GM23338 (cell line): ENCODE measurements at regions not wholly inside any gene's neighbourhood (a gene's known extent, or its start where the extent isn't known, plus 50 kb on each side); places are given as distances from the start of the nearest gene placed in this dataset.

Experiments used
- CREB1 ChIP-seq: fragments of 250-450 bp; sonication (Bioruptor Pico); IDR thresholded peaks from 2 replicates; pipeline ENCODE4 v1.5.0; 2020; ENCODE audit warnings: low read depth, mild to moderate bottlenecking, moderate library complexity
- EZH2 ChIP-seq: fragments of 200-600 bp; sonication (generic); IDR thresholded peaks from one replicate; pipeline ENCODE4 v1.8.0; 2017; ENCODE audit warnings: antibody characterized with exemption, mild to moderate bottlenecking, low read depth; ENCODE audit not compliant: unreplicated experiment
- EZH2phosphoT487 ChIP-seq: fragments of 200-600 bp; sonication (generic); IDR thresholded peaks from one replicate; pipeline ENCODE4 v1.8.1; 2018; ENCODE audit warnings: antibody characterized with exemption; ENCODE audit not compliant: unreplicated experiment
- NANOG ChIP-seq: IDR thresholded peaks from 2 replicates; pipeline ENCODE4 v1.6.1; 2016; ENCODE audit warnings: antibody characterized with exemption, borderline replicate concordance
- POLR2AphosphoS5 ChIP-seq: IDR thresholded peaks from 2 replicates; pipeline ENCODE4 v1.6.1; 2016; ENCODE audit warnings: antibody characterized with exemption, low read depth
- ZNF114 ChIP-seq: fragments of 250-450 bp; sonication (Bioruptor Pico); IDR thresholded peaks from 2 replicates; pipeline ENCODE4 v1.5.0; 2020; ENCODE audit warnings: mild to moderate bottlenecking, moderate library complexity
- ZNF331 ChIP-seq: fragments of 250-450 bp; sonication (Bioruptor Pico); IDR thresholded peaks from 2 replicates; pipeline ENCODE4 v1.5.0; 2020; ENCODE audit warnings: low read depth, mild to moderate bottlenecking, moderate library complexity
- TF ChIP-seq, protein P1 (sequence below), 2 experiments: fragments of 200-600 bp in 1 of 2; sonication (generic) in 1 of 2; conservative IDR thresholded peaks; 2 replicates each; pipeline versions ENCODE4 v1.5.1 to v1.6.1; 2016 to 2017; ENCODE audit warnings: antibody characterized with exemption in 2 of 2, low read depth in 2 of 2, mild to moderate bottlenecking in 2 of 2, moderate library complexity in 1 of 2
- TF ChIP-seq, protein P2 (sequence below): IDR thresholded peaks from one replicate; pipeline ENCODE4 v1.6.1; 2018; ENCODE audit warnings: antibody characterized with exemption; ENCODE audit not compliant: unreplicated experiment
- TF ChIP-seq, protein P3 (sequence below): IDR thresholded peaks from 2 replicates; pipeline ENCODE4 v1.6.1; 2016; ENCODE audit warnings: antibody characterized with exemption
- TF ChIP-seq, protein P4 (sequence below): fragments of 250-450 bp; sonication (Bioruptor Pico); IDR thresholded peaks from 2 replicates; pipeline ENCODE4 v1.5.0; 2020; ENCODE audit warnings: mild to moderate bottlenecking, moderate library complexity

- TF ChIP-seq, protein P1, sequence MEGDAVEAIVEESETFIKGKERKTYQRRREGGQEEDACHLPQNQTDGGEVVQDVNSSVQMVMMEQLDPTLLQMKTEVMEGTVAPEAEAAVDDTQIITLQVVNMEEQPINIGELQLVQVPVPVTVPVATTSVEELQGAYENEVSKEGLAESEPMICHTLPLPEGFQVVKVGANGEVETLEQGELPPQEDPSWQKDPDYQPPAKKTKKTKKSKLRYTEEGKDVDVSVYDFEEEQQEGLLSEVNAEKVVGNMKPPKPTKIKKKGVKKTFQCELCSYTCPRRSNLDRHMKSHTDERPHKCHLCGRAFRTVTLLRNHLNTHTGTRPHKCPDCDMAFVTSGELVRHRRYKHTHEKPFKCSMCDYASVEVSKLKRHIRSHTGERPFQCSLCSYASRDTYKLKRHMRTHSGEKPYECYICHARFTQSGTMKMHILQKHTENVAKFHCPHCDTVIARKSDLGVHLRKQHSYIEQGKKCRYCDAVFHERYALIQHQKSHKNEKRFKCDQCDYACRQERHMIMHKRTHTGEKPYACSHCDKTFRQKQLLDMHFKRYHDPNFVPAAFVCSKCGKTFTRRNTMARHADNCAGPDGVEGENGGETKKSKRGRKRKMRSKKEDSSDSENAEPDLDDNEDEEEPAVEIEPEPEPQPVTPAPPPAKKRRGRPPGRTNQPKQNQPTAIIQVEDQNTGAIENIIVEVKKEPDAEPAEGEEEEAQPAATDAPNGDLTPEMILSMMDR (conservative IDR thresholded peaks at IDR 0.05; ENCODE audit: low read depth in 2 of 2), result no peak
- TF ChIP-seq EZH2phosphoT487 (no peak), POLR2AphosphoS5 (no peak), EZH2 (no peak), NANOG (no peak), CREB1 (CRISPR knock-in tag) (no peak), ZNF331 (no peak), ZNF114 (no peak)
- TF ChIP-seq, protein P2, sequence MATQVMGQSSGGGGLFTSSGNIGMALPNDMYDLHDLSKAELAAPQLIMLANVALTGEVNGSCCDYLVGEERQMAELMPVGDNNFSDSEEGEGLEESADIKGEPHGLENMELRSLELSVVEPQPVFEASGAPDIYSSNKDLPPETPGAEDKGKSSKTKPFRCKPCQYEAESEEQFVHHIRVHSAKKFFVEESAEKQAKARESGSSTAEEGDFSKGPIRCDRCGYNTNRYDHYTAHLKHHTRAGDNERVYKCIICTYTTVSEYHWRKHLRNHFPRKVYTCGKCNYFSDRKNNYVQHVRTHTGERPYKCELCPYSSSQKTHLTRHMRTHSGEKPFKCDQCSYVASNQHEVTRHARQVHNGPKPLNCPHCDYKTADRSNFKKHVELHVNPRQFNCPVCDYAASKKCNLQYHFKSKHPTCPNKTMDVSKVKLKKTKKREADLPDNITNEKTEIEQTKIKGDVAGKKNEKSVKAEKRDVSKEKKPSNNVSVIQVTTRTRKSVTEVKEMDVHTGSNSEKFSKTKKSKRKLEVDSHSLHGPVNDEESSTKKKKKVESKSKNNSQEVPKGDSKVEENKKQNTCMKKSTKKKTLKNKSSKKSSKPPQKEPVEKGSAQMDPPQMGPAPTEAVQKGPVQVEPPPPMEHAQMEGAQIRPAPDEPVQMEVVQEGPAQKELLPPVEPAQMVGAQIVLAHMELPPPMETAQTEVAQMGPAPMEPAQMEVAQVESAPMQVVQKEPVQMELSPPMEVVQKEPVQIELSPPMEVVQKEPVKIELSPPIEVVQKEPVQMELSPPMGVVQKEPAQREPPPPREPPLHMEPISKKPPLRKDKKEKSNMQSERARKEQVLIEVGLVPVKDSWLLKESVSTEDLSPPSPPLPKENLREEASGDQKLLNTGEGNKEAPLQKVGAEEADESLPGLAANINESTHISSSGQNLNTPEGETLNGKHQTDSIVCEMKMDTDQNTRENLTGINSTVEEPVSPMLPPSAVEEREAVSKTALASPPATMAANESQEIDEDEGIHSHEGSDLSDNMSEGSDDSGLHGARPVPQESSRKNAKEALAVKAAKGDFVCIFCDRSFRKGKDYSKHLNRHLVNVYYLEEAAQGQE, result no peak
- TF ChIP-seq, protein P3, sequence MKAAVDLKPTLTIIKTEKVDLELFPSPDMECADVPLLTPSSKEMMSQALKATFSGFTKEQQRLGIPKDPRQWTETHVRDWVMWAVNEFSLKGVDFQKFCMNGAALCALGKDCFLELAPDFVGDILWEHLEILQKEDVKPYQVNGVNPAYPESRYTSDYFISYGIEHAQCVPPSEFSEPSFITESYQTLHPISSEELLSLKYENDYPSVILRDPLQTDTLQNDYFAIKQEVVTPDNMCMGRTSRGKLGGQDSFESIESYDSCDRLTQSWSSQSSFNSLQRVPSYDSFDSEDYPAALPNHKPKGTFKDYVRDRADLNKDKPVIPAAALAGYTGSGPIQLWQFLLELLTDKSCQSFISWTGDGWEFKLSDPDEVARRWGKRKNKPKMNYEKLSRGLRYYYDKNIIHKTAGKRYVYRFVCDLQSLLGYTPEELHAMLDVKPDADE, result no peak
- TF ChIP-seq, protein P4, sequence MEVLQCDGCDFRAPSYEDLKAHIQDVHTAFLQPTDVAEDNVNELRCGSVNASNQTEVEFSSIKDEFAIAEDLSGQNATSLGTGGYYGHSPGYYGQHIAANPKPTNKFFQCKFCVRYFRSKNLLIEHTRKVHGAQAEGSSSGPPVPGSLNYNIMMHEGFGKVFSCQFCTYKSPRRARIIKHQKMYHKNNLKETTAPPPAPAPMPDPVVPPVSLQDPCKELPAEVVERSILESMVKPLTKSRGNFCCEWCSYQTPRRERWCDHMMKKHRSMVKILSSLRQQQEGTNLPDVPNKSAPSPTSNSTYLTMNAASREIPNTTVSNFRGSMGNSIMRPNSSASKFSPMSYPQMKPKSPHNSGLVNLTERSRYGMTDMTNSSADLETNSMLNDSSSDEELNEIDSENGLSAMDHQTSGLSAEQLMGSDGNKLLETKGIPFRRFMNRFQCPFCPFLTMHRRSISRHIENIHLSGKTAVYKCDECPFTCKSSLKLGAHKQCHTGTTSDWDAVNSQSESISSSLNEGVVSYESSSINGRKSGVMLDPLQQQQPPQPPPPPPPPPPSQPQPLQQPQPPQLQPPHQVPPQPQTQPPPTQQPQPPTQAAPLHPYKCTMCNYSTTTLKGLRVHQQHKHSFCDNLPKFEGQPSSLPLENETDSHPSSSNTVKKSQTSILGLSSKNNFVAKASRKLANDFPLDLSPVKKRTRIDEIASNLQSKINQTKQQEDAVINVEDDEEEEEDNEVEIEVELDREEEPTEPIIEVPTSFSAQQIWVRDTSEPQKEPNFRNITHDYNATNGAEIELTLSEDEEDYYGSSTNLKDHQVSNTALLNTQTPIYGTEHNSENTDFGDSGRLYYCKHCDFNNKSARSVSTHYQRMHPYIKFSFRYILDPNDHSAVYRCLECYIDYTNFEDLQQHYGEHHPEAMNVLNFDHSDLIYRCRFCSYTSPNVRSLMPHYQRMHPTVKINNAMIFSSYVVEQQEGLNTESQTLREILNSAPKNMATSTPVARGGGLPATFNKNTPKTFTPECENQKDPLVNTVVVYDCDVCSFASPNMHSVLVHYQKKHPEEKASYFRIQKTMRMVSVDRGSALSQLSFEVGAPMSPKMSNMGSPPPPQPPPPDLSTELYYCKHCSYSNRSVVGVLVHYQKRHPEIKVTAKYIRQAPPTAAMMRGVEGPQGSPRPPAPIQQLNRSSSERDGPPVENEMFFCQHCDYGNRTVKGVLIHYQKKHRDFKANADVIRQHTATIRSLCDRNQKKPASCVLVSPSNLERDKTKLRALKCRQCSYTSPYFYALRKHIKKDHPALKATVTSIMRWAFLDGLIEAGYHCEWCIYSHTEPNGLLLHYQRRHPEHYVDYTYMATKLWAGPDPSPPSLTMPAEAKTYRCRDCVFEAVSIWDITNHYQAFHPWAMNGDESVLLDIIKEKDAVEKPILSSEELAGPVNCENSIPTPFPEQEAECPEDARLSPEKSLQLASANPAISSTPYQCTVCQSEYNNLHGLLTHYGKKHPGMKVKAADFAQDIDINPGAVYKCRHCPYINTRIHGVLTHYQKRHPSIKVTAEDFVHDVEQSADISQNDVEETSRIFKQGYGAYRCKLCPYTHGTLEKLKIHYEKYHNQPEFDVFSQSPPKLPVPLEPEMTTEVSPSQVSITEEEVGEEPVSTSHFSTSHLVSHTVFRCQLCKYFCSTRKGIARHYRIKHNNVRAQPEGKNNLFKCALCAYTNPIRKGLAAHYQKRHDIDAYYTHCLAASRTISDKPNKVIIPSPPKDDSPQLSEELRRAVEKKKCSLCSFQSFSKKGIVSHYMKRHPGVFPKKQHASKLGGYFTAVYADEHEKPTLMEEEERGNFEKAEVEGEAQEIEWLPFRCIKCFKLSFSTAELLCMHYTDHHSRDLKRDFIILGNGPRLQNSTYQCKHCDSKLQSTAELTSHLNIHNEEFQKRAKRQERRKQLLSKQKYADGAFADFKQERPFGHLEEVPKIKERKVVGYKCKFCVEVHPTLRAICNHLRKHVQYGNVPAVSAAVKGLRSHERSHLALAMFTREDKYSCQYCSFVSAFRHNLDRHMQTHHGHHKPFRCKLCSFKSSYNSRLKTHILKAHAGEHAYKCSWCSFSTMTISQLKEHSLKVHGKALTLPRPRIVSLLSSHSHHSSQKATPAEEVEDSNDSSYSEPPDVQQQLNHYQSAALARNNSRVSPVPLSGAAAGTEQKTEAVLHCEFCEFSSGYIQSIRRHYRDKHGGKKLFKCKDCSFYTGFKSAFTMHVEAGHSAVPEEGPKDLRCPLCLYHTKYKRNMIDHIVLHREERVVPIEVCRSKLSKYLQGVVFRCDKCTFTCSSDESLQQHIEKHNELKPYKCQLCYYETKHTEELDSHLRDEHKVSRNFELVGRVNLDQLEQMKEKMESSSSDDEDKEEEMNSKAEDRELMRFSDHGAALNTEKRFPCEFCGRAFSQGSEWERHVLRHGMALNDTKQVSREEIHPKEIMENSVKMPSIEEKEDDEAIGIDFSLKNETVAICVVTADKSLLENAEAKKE (CRISPR knock-in tag), result no peak
Measured at GRCh38 chr13:86309881-86310280, 510.7 kb upstream of the SLITRK6 start.
